ENCODE measurements at regions not wholly inside any gene's neighbourhood (a gene's known extent, or its start where the extent isn't known, plus 50 kb on each side); places are given as distances from the start of the nearest gene placed in this dataset.

GRCh38 chr5:114305402-114306207, 56.3 kb upstream of the KCNN2 start:
- intact Hi-C loops (cut with DNase I; ENCODE audit: low total_unique reads), result no loop called here
- no peak for TF ChIP-seq CTCF (IDR thresholded peaks at IDR 0.05)
- no peak for DNase-seq

GRCh38 chr5:114308017-114308416, 53.9 kb upstream of the KCNN2 start:
- H3K4me3 ChIP-seq, result no peak overlapping the region
- no peaks in the 10 kb centered on the region for H3K27me3 ChIP-seq
- no peak for DNase-seq
- H3K27ac ChIP-seq, result no peak overlapping the region
- TF ChIP-seq CTCF (IDR thresholded peaks at IDR 0.05), result no peak
- H3K4me1 ChIP-seq, result no peaks in the 10 kb centered on the region
- no peaks in the 10 kb centered on the region for H3K36me3 ChIP-seq
- H3K9me3 ChIP-seq, result no peaks in the 10 kb centered on the region
- intact Hi-C loops (cut with DNase I; ENCODE audit: low total_unique reads), result no loop called here

More at GRCh38 chr5:114305402-114306207, 56.3 kb upstream of the KCNN2 start:
- no peak overlapping the region for H3K27ac ChIP-seq
- H3K9me3 ChIP-seq, result no peaks in the 10 kb centered on the region
- no peak overlapping the region for H3K4me3 ChIP-seq
- no peaks in the 10 kb centered on the region for H3K27me3 ChIP-seq
- H3K4me1 ChIP-seq, result no peaks in the 10 kb centered on the region
- no peaks in the 10 kb centered on the region for H3K36me3 ChIP-seq

GRCh38 chr5:114308508-114308907, 53.4 kb upstream of the KCNN2 start:
- no peak for TF ChIP-seq CTCF (IDR thresholded peaks at IDR 0.05)
- H3K36me3 ChIP-seq, result no peaks in the 10 kb centered on the region
- H3K27ac ChIP-seq, result no peak overlapping the region
- H3K4me3 ChIP-seq, result no peak overlapping the region
- intact Hi-C loops (cut with DNase I; ENCODE audit: low total_unique reads), result no loop called here
- H3K27me3 ChIP-seq, result no peaks in the 10 kb centered on the region
- no peaks in the 10 kb centered on the region for H3K4me1 ChIP-seq
- no peak for DNase-seq
- H3K9me3 ChIP-seq, result no peaks in the 10 kb centered on the region

GRCh38 chr5:114310666-114311065, 51.2 kb upstream of the KCNN2 start:
- no peak overlapping the region for H3K4me3 ChIP-seq
- H3K4me1 ChIP-seq, result no peaks in the 10 kb centered on the region
- no peak for TF ChIP-seq CTCF (IDR thresholded peaks at IDR 0.05)
- H3K27me3 ChIP-seq, result no peaks in the 10 kb centered on the region
- intact Hi-C loops (cut with DNase I; ENCODE audit: low total_unique reads), result no loop called here
- H3K36me3 ChIP-seq, result no peaks in the 10 kb centered on the region
- no peaks in the 10 kb centered on the region for H3K9me3 ChIP-seq
- no peak for DNase-seq
- no peak overlapping the region for H3K27ac ChIP-seq

- no peak for DNase-seq
- Histone ChIP-seq H3K36me3 (no peaks in the 10 kb centered on the region), H3K4me1 (no peaks in the 10 kb centered on the region), H3K27ac (no peak overlapping the region), H3K27me3 (no peaks in the 10 kb centered on the region), H3K4me3 (no peak overlapping the region), H3K9me3 (no peaks in the 10 kb centered on the region)
- TF ChIP-seq CTCF (IDR thresholded peaks at IDR 0.05), result no peak
- intact Hi-C loops (cut with DNase I; ENCODE audit: low total_unique reads), result no loop called here
Observed at GRCh38 chr5:114311281-114311680, 50.6 kb upstream of the KCNN2 start.
